GM18873 (cell line): ENCODE measurements at regions not wholly inside any gene's neighbourhood (a gene's known extent, or its start where the extent isn't known, plus 50 kb on each side); places are given as distances from the start of the nearest gene placed in this dataset.

Experiments
- ATAC-seq: cut with Tn5 transposase; IDR thresholded peaks from one replicate; pipeline ENCODE4 v1.9.1; 2021; ENCODE audit warnings: mild to moderate bottlenecking, moderate library complexity, moderate number of reproducible peaks; ENCODE audit not compliant: unreplicated experiment, low FRiP score

- no peak for ATAC-seq
Observed at GRCh38 chr11:92808022-92808421, 161.4 kb upstream of the MTNR1B start.

DNA sequence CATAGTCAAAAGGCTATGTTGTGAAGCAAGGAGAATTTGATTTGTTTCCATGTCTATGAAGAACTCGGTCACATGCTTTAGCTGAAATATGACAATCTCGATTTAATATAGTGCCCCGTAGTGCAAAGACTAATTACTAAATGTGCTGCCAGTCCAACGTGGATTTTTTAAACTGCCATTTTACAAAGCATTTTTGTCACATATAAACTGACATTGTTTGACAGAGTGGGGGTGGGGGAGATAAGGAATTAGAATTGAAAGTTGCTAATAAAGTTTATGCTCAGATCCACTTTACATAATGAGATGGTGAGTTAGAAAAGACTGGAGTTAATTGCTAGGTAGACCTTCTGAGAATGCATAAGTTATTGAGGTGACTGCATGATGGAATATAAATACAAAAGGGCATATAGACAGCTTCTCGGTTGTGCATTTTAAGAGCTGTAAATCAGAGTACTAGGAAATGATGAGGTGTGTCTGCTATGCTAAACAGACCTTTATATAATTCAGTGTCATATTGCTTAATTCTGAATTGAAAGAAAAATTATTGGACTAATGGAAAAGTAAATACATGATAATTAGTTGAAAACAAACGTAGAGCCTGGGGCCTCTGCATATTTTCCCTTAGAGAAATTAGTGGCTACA lies 158.9 kb upstream of the MTNR1B start:
- ATAC-seq, result no peak

DNA sequence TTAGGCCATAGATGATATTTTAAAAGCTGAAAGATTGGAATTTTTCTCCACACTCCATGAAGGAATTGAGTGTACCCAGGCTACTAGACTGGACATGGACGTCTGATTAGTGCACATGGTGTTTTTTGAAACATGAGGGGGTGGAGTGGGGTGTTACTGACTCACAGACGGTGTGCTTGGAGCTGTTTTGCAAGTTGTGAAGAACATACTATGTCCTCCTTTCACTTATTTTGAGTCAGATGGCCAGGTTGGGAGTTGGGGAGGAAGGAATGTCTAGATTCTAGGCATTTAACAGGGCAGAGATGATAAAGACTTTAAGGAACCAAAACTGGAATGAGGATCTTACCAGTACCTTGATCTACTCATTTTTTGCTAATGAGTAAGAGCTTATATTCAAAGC lies 158.1 kb upstream of the MTNR1B start:
- ATAC-seq, result no peak

- no peak for ATAC-seq
Observed at GRCh38 chr11:92812841-92813240, 156.6 kb upstream of the MTNR1B start.

DNA sequence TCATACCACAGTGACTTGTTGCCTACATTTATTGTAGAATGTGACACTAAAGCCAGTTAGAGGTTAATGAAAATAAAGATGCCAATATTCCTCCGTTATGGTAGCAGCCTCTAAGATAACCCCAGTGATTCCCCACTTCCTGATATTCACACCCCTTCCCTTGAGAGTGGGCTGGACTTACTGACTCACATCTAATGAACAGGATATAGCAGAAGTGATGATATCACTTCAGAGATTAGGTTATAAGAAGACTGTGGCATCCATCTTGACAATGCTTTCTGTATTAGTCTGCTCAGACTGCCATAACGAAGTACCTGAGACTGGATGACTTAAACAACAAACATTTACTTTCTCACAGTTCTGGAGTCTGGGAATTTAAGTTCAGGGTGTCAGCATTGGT lies 149.6 kb upstream of the MTNR1B start:
- no peak for ATAC-seq

GRCh38 chr11:92820860-92821259 lies 148.6 kb upstream of the MTNR1B start:
- ATAC-seq, result no peak

GRCh38 chr11:92822410-92822809 lies 147.0 kb upstream of the MTNR1B start:
- ATAC-seq, result no peak

DNA sequence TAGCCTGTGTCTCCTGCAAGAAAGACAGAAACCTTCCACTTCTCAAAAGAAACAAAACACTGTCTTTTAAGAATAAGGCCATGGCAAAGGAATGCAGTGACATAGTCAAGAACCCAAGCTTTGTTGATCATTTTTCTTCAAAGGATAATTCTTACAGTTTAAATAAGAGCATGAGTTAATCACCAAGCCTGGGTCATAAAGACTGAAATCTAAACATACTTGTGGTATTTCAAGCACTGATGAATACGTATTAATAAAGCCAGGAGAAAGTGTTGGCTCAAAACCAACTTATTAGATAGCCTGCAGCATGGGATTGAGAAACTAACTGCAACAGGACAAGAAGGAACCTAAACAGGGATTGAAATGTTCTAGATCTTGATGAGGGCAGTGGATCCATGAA lies 143.3 kb upstream of the MTNR1B start:
- no peak for ATAC-seq

GRCh38 chr11:92826603-92827002 lies 142.8 kb upstream of the MTNR1B start:
- no peak for ATAC-seq

GRCh38 chr11:92827132-92827531 lies 142.3 kb upstream of the MTNR1B start:
- no peak for ATAC-seq

GRCh38 chr11:92828556-92828955 lies 140.9 kb upstream of the MTNR1B start:
- no peak for ATAC-seq

- no peak for ATAC-seq
Observed at GRCh38 chr11:92829121-92829520, 140.3 kb upstream of the MTNR1B start.

- no peak for ATAC-seq
Observed at GRCh38 chr11:92829671-92830070, 139.8 kb upstream of the MTNR1B start.

GRCh38 chr11:92830377-92831155 lies 138.9 kb upstream of the MTNR1B start:
- ATAC-seq, result peak; percentile 78

DNA sequence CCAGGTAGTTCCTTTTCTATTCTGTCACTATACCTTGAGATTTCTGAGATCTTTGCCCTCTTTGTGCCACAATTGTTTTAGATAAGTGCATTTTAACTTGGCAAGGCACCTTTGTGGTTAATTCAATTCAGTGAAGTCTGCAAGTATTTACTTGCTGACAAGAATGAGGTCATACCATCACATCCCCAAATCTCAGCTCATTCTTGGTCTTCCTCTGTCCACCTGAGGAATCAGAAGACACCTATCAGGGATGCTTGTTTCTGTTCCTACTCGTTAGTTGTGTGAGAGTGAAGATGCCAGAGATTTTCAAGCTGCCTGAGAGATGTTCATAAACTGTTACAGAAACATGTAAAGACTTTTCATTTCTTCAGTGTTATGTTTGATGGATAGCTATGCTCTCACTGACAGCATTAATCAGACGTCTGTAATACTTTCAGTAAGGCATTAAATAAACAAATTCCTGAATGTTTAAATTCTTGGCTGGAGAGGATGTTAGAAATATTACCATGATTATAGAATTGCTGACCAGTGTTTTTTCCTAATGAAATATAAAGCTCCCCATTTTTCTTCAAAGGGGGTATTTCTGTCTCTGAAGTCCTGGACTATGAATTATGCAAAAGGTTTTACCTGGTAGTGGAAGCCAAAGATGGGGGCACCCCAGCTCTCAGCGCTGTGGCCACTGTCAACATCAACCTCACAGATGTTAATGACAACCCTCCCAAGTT lies 135.0 kb upstream of the MTNR1B start:
- ATAC-seq, result no peak

DNA sequence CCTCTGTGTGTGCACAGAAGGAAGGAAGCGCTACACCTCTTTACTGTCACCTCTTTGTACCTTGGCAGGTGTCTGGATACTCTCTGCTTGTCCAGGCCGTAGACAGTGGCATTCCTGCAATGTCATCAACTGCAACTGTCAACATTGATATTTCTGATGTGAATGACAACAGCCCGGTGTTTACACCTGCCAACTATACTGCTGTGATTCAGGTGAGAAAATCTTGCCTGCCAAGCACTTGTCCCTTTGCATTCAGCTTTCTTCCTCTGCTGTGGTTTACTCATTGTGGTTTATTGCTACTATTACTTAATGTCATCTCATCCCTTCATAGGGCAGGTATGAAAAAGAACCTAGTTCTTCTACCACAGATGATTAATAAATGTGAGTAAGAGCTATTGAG lies 131.9 kb upstream of the MTNR1B start:
- no peak for ATAC-seq

DNA sequence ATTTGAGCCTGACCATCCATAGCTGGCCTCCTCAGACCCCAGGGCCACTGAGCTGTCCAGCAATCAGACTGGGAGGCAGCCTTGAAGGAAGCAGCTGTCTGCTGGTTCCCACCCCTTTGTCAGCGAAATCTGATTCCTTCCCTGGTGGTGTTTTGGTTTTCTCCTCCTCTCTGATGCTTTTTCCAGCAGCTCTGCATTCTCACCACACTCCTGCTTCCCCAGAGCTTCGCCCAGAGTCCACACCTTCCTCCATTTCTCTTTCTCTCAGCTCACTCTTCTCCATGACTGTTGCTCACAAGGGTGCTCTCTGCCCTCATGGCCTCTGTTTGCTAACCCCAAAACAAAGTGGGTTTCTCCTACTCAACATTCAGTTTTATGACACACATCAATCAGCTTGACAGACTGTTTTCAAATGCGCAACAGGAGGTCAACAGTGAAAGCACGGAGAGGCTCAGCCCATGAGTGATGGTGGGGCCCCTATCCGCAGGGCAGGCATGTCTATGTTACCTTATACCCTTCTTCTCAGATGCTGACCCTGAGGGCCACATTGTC lies 130.6 kb upstream of the MTNR1B start:
- no peak for ATAC-seq

DNA sequence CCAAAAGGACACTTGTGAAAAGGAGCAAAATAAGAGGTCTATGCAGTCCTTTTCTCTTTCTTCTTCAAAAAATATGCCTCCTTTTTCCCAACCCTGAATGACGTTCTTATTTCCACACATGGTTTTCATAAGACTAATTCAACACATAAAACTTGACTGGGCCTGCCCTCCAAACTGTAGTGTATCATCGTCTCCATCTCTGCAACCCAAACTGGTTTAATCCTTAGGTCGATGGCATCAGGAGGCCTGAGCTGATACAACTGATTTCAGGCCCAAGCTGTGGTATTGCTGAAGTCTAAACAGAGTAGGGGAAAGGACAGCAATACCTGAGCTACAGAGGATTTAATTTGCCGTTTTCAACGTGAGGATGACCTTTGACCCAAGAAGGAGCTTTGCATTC lies 130.0 kb upstream of the MTNR1B start:
- no peak for ATAC-seq

DNA sequence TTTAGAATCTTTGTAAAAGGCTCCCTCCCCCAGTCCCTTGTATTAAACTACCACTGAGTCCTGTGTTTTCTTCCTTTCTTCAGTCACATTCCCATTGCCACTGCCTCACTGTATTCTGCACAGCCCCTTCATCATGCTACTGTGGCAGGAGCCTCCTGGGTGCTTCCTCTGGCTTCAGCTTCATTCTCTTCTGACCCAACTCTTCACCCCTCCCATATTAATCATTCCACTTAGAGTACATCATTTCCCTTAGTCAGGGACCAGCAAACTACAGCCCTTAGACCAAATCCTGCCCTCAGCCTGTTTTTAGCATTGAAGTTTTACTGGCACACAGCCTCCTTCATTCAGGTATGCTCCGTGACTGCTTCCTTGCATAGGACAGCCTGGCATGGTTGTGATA lies 127.7 kb upstream of the MTNR1B start:
- ATAC-seq, result no peak

GRCh38 chr11:92843455-92843854 lies 126.0 kb upstream of the MTNR1B start:
- ATAC-seq, result no peak

- ATAC-seq, result no peak
Observed at GRCh38 chr11:92844197-92844596, 125.3 kb upstream of the MTNR1B start.
